GM12873 (cell line): ENCODE measurements at regions not wholly inside any gene's neighbourhood (a gene's known extent, or its start where the extent isn't known, plus 50 kb on each side); places are given as distances from the start of the nearest gene placed in this dataset.

Experiments used
- TF ChIP-seq, protein P1 (sequence below): IDR thresholded peaks from 2 replicates; pipeline ENCODE4 v1.5.1; 2012; ENCODE audit warnings: low read depth, mild to moderate bottlenecking, moderate library complexity, low read length, control low read depth; ENCODE audit not compliant: insufficient read depth; ENCODE audit errors: missing control alignments

DNA sequence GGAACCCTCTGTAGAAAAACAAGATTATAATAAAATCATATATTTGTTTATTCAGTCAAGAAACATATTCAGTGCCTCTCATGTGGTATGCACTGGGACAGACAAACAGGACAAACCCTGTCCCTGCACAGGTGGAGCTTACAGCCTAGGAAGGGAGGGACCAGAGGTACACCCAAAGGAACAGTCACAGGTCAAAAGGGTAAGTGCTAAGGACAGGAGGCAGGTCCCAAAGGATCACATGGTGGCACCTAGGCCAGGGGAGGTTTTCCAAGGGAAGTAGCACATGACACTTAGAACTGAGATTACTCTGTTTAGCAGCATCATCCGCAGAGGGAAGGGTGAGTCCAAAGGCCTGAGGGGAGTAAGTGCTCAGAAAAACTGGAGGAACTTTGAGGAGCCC is 254.4 kb upstream of the ARRDC4 start:
- TF ChIP-seq, protein P1, sequence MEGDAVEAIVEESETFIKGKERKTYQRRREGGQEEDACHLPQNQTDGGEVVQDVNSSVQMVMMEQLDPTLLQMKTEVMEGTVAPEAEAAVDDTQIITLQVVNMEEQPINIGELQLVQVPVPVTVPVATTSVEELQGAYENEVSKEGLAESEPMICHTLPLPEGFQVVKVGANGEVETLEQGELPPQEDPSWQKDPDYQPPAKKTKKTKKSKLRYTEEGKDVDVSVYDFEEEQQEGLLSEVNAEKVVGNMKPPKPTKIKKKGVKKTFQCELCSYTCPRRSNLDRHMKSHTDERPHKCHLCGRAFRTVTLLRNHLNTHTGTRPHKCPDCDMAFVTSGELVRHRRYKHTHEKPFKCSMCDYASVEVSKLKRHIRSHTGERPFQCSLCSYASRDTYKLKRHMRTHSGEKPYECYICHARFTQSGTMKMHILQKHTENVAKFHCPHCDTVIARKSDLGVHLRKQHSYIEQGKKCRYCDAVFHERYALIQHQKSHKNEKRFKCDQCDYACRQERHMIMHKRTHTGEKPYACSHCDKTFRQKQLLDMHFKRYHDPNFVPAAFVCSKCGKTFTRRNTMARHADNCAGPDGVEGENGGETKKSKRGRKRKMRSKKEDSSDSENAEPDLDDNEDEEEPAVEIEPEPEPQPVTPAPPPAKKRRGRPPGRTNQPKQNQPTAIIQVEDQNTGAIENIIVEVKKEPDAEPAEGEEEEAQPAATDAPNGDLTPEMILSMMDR = no peak

DNA sequence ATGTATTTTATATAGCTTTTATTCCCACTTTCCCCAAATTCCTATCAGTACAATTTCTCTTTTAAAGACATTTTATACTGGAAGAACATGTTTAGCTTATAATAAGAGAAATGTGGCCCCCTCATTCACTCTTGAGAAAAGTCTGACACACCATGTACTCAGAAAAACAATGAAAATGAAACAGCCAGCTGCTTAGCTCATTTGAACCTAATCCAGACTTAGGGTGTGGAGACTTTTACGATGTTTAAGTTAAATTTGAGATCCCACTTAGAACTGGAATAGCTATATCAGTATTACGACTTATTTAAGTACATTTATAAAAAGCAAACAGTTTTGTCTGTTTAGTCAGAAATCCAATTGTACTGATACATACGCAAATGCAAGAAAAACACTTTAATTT is 252.3 kb upstream of the ARRDC4 start:
- TF ChIP-seq, protein P1 = no peak

DNA sequence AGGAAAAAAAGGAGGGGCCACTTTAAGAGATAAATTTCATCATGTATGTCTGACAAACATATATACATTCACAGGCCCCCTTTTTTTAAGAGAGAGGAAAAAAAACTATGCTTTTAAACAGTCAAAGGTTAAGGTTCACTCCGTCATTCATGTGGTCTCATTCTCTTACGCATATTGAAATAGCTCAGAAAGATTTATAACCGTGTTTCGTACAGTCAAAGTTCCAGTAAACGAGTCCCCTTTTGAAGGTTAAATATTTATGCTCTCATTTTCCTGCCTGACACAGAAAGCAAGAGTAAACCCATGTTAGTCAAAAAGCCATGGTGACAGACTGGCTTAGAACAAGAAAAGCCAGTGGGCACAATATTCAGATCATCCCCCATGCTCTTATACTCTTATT is 248.0 kb upstream of the ARRDC4 start:
- TF ChIP-seq, protein P1 = no peak

DNA sequence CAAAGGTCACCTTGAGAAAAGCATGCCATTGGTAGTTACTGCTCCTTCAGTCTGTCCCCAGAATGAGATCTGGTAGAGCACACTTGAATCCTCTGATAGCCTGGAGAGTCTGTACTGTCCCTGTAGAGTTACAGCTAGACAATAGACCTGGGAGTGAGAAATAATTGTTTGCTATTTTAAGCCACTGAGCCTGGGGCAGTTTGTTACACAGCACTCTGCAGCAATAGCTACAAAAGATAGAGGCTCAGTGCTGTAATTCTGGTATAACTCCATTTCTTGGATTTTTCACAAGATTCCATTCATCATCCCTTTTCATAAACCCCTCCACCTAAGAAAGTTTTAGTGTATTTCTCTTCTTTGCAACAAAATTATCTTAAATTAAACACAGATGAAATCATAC is 242.7 kb upstream of the ARRDC4 start:
- TF ChIP-seq, protein P1 = no peak

DNA sequence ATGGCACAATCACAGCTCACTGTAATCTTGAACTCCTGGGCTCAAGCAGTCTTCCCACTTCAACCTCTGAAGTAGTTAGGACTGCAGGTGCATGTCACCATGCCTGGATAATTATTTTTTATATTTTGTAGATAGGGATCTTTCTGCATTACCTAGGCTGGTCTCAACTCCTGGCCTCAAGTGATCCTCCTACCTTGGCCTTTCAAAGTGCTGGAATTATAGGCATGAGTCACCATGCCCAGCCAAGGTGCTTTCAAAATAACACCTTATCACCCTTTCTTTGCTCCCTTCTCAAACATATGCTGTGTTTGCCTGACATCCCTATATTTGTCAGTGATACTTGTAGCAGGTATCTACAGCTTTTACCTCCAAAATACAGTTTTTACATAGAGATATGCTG is 242.0 kb upstream of the ARRDC4 start:
- TF ChIP-seq, protein P1 = no peak

DNA sequence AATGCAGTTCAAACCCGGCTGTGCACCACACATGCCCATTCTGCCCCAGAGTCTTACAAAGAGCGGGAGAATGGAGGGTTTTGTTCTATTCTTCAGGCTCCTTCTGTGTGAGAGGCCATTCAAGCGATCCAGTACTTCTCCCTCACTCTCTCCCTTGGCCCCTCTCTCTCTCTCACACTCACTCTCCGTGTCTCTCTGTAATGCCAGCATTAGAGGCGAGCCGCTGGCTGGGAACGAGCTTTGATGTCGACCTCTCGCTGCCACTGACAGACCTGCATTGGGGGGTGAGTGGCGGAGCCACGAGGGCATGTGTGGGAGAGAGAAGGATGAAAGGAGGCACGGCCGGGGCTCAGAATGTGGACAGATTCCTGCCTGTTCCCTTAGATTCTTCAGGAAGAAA is 231.7 kb upstream of the ARRDC4 start:
- TF ChIP-seq, protein P1 = no peak

DNA sequence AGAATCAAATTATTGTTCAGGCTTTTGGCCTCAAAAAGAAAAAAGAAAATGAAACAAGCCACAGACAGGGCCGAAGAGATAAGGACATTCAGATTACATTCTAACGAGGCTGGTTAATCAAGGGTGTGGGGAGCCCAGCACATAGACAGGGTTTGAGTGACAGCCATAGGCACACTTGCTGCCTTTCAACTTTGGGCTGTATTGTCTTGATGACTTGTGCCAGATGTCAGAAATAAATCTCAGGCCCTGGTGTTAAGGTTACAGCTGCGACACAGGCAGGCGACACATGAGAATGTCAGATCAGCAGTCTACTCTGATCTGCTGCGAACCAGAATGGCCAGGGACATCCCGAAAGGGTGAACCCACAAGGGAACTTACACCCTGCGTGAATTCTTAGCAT is 231.2 kb upstream of the ARRDC4 start:
- TF ChIP-seq, protein P1 = no peak
